Esophagus (tissue), 2 donors: ENCODE measurements at regions not wholly inside any gene's neighbourhood (a gene's known extent, or its start where the extent isn't known, plus 50 kb on each side); places are given as distances from the start of the nearest gene placed in this dataset.

Source experiments
- H3K27ac ChIP-seq, 2 donors: one replicate each; pipeline ENCODE4 v1.5.1; 2013; ENCODE audit warnings: low read depth in 2 of 2, mild to moderate bottlenecking in 2 of 2, inconsistent platforms in 1 of 2, low read length in 1 of 2, moderate library complexity in 1 of 2
- H3K27me3 ChIP-seq, 2 donors: one replicate each; pipeline ENCODE4 v1.6.1; 2013; ENCODE audit warnings: low read length in 2 of 2, control low read depth in 1 of 2, mild to moderate bottlenecking in 1 of 2; ENCODE audit not compliant: insufficient read depth in 2 of 2, control insufficient read depth in 1 of 2
- H3K36me3 ChIP-seq, 2 donors: one replicate each; pipeline ENCODE4 v1.6.1; 2013; ENCODE audit warnings: low read length in 1 of 2; ENCODE audit not compliant: control insufficient read depth in 2 of 2, insufficient read depth in 2 of 2
- H3K4me1 ChIP-seq, 2 donors: one replicate each; pipeline ENCODE4 v1.6.1; 2013; ENCODE audit warnings: low read length in 1 of 2; ENCODE audit not compliant: control insufficient read depth in 2 of 2, insufficient read depth in 2 of 2
- H3K4me3 ChIP-seq, 2 donors: one replicate each; pipeline ENCODE4 v1.5.1; 2013; ENCODE audit warnings: low read length in 2 of 2, mild to moderate bottlenecking in 2 of 2, low read depth in 1 of 2, moderate library complexity in 1 of 2
- H3K9me3 ChIP-seq, 2 donors: one replicate each; pipeline ENCODE4 v1.6.1; 2013; ENCODE audit warnings: mild to moderate bottlenecking in 2 of 2, low read depth in 1 of 2, low read length in 1 of 2, moderate library complexity in 1 of 2; ENCODE audit not compliant: control insufficient read depth in 2 of 2, insufficient read depth in 1 of 2
- WGBS, 2 donors: extraction: QIAGEN DNeasy Blood & Tissue Kit; methylation state at CpG; one replicate each; pipeline ENCODE4 v1.1.7; 2013; 5-methylcytosine and 5-hydroxymethylcytosine counted together
- donor health status: healthy with polysubstance abuse.
- donor health status: Bipolar disorder and iron deficiency.

GRCh38 chr3:137061186-137061585 is 103.4 kb downstream of the IL20RB start:
- Histone ChIP-seq H3K36me3 (no peaks in the 10 kb centered on the region), H3K4me1 (peaks cover 2 to 6% of the 10 kb centered on the region in 2 donors), H3K9me3 (no peaks in the 10 kb centered on the region), H3K27ac (no peak overlapping the region), H3K27me3 (no peaks in the 10 kb centered on the region), H3K4me3 (no peak overlapping the region)
- WGBS, 2 donors: 67% methylated on average over 4 of the region's 4 CpGs

- H3K27ac ChIP-seq: no peak overlapping the region
- no peaks in the 10 kb centered on the region for H3K36me3 ChIP-seq
- H3K4me1 ChIP-seq: peaks cover 3 to 5% of the 10 kb centered on the region in 2 donors
- no peak overlapping the region for H3K4me3 ChIP-seq
- 64 to 76% methylated on average over 2 of the region's 2 CpGs for WGBS, 2 donors
- H3K27me3 ChIP-seq: no peaks in the 10 kb centered on the region
- H3K9me3 ChIP-seq: no peaks in the 10 kb centered on the region
These were observed 104.5 kb downstream of the IL20RB start for GRCh38 chr3:137062250-137062649.

- no peak overlapping the region for H3K4me3 ChIP-seq
- H3K9me3 ChIP-seq: no peaks in the 10 kb centered on the region
- WGBS, 2 donors: 42 to 59% methylated on average over 1 of the region's 1 CpG
- peaks cover 3 to 5% of the 10 kb centered on the region in 2 donors for H3K4me1 ChIP-seq
- H3K27ac ChIP-seq: peak overlapping the region; percentile 0 to 70
- no peaks in the 10 kb centered on the region for H3K36me3 ChIP-seq
- H3K27me3 ChIP-seq: no peaks in the 10 kb centered on the region
These were observed 107.6 kb downstream of the IL20RB start for GRCh38 chr3:137065381-137065780.

- Histone ChIP-seq H3K36me3 (no peaks in the 10 kb centered on the region), H3K27ac (peak overlapping the region; percentile 5 to 77)
- 48 to 70% methylated on average over 2 of the region's 2 CpGs for WGBS, 2 donors
These were observed 108.3 kb downstream of the IL20RB start for GRCh38 chr3:137066092-137066491.

GRCh38 chr3:137071104-137071503 is 113.3 kb downstream of the IL20RB start:
- Histone ChIP-seq H3K36me3 (peaks cover 0 to 1% of the 10 kb centered on the region in 2 donors), H3K9me3 (no peaks in the 10 kb centered on the region), H3K4me1 (peaks cover 4 to 15% of the 10 kb centered on the region in 2 donors), H3K27me3 (no peaks in the 10 kb centered on the region), H3K27ac (no peak overlapping the region), H3K4me3 (no peak overlapping the region)
- WGBS, 2 donors: 21 to 33% methylated on average over 1 of the region's 1 CpG

More at GRCh38 chr3:137066092-137066491, 108.3 kb downstream of the IL20RB start:
- Histone ChIP-seq H3K9me3 (no peaks in the 10 kb centered on the region), H3K27me3 (no peaks in the 10 kb centered on the region), H3K4me1 (peaks cover 3 to 5% of the 10 kb centered on the region in 2 donors), H3K4me3 (no peak overlapping the region)

- WGBS, 2 donors: 44 to 48% methylated on average over 2 of the region's 2 CpGs
- H3K9me3 ChIP-seq: no peaks in the 10 kb centered on the region
- H3K27me3 ChIP-seq: no peaks in the 10 kb centered on the region
- peaks cover 2 to 14% of the 10 kb centered on the region in 2 donors for H3K4me1 ChIP-seq
- H3K4me3 ChIP-seq: no peak overlapping the region
- no peak overlapping the region for H3K27ac ChIP-seq
- H3K36me3 ChIP-seq: peaks cover 0 to 2% of the 10 kb centered on the region in 2 donors
These were observed 117.2 kb downstream of the IL20RB start for GRCh38 chr3:137075020-137075419.

GRCh38 chr3:137078040-137078439 is 120.3 kb downstream of the IL20RB start:
- Histone ChIP-seq H3K4me1 (peaks cover 2 to 11% of the 10 kb centered on the region in 2 donors), H3K27ac (no peak overlapping the region), H3K27me3 (no peaks in the 10 kb centered on the region), H3K4me3 (no peak overlapping the region), H3K9me3 (no peaks in the 10 kb centered on the region), H3K36me3 (peaks cover 0 to 2% of the 10 kb centered on the region in 2 donors)
- 41 to 54% methylated on average over 2 of the region's 2 CpGs for WGBS, 2 donors

- peaks cover 0 to 3% of the 10 kb centered on the region in 2 donors for H3K4me1 ChIP-seq
- no peak overlapping the region for H3K4me3 ChIP-seq
- 90% methylated on average over 2 of the region's 2 CpGs for WGBS, 2 donors
- peaks cover 0 to 2% of the 10 kb centered on the region in 2 donors for H3K36me3 ChIP-seq
- H3K9me3 ChIP-seq: no peaks in the 10 kb centered on the region
- no peak overlapping the region for H3K27ac ChIP-seq
- H3K27me3 ChIP-seq: no peaks in the 10 kb centered on the region
These were observed 121.8 kb downstream of the IL20RB start for GRCh38 chr3:137079571-137079970.

- Histone ChIP-seq H3K27ac (no peak overlapping the region), H3K27me3 (no peaks in the 10 kb centered on the region), H3K9me3 (no peaks in the 10 kb centered on the region), H3K4me1 (peaks cover 0 to 3% of the 10 kb centered on the region in 2 donors), H3K4me3 (no peak overlapping the region), H3K36me3 (no peaks in the 10 kb centered on the region)
- WGBS, 2 donors: 66 to 76% methylated on average over 3 of the region's 3 CpGs
These were observed 123.9 kb downstream of the IL20RB start for GRCh38 chr3:137081711-137082110.

GRCh38 chr3:137082763-137083162 is 125.0 kb downstream of the IL20RB start:
- no peak overlapping the region for H3K4me3 ChIP-seq
- H3K27me3 ChIP-seq: no peaks in the 10 kb centered on the region
- H3K9me3 ChIP-seq: no peaks in the 10 kb centered on the region
- 92 to 93% methylated on average over 2 of the region's 2 CpGs for WGBS, 2 donors
- H3K4me1 ChIP-seq: peaks cover 0 to 3% of the 10 kb centered on the region in 2 donors
- no peak overlapping the region for H3K27ac ChIP-seq
- H3K36me3 ChIP-seq: no peaks in the 10 kb centered on the region
